ENCODE measurements at regions not wholly inside any gene's neighbourhood (a gene's known extent, or its start where the extent isn't known, plus 50 kb on each side); places are given as distances from the start of the nearest gene placed in this dataset.

DNA sequence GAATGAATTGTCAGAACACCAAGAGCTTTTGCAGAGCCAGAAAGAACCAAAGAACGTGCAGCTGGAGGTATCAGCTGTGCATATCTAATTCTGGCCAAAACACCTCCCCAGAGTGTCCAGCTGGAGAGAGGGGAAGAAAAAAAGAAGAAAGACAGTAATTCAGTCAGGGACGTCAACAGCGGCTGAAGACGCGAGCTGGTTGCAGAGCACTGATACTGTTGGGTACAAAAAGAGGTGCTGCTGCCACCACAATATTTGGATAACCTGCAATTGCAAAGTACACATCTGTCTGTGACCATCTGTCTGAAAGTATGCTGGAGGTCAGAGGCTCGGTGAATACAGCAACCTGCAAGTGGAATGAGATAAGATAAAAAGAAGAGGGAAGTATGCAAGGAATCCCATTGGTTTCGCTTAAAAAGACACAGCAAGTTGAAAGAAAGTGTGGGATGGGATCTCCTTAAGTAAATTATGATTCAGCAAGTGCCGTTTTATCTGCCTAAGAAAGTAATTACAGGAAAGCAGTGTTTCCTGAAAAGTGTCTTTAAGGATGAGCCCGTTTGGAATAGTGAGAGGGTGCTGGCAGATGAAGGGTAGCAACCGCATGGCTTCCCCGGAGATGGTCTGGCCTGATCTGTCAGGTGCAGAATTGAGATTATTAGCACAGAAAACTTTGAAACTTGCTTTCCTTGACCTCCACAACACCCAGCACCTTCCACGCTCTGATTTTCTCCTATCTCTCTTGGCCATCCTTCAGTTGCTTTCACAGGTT is 189.9 kb upstream of the PRDM1 start:
- no peaks in the 10 kb centered on the region for H3K36me3 ChIP-seq (ENCODE audit: low read length)
- no peaks in the 10 kb centered on the region for H3F3A ChIP-seq (ENCODE audit: insufficient read depth)
- H3K9me2 ChIP-seq (replicated peaks; ENCODE audit: insufficient read depth, low read length) = no peaks in the 10 kb centered on the region; the same call in 1 of the 2 replicates
- no peak overlapping the region for H3K4me3 ChIP-seq (ENCODE audit: insufficient read depth, low read length, poor library complexity, severe bottlenecking)
- H3K79me2 ChIP-seq (ENCODE audit: insufficient read depth, low read length) = no peaks in the 10 kb centered on the region
- TF ChIP-seq, protein P1, sequence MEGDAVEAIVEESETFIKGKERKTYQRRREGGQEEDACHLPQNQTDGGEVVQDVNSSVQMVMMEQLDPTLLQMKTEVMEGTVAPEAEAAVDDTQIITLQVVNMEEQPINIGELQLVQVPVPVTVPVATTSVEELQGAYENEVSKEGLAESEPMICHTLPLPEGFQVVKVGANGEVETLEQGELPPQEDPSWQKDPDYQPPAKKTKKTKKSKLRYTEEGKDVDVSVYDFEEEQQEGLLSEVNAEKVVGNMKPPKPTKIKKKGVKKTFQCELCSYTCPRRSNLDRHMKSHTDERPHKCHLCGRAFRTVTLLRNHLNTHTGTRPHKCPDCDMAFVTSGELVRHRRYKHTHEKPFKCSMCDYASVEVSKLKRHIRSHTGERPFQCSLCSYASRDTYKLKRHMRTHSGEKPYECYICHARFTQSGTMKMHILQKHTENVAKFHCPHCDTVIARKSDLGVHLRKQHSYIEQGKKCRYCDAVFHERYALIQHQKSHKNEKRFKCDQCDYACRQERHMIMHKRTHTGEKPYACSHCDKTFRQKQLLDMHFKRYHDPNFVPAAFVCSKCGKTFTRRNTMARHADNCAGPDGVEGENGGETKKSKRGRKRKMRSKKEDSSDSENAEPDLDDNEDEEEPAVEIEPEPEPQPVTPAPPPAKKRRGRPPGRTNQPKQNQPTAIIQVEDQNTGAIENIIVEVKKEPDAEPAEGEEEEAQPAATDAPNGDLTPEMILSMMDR (IDR thresholded peaks at IDR 0.05; ENCODE audit: insufficient read depth, low read length, poor library complexity, severe bottlenecking) = no peak
- no peak for TF ChIP-seq EZH2phosphoT487 (conservative IDR thresholded peaks at IDR 0.05; ENCODE audit: low read length)
- H3K9me3 ChIP-seq (ENCODE audit: insufficient read depth, low read length) = no peaks in the 10 kb centered on the region
- H3K27me3 ChIP-seq (ENCODE audit: low read length) = no peaks in the 10 kb centered on the region
- no peak overlapping the region for H2AFZ ChIP-seq (ENCODE audit: low read depth, low read length, severe bottlenecking)
- H4K20me1 ChIP-seq (ENCODE audit: low read depth, low read length) = no peaks in the 10 kb centered on the region
- no peak overlapping the region for H3K9ac ChIP-seq (ENCODE audit: low read length)
- no peak overlapping the region for H3K27ac ChIP-seq (ENCODE audit: low read depth, low read length)
- no peak overlapping the region for H3K4me2 ChIP-seq (ENCODE audit: low read depth, low read length, poor library complexity, severe bottlenecking)

DNA sequence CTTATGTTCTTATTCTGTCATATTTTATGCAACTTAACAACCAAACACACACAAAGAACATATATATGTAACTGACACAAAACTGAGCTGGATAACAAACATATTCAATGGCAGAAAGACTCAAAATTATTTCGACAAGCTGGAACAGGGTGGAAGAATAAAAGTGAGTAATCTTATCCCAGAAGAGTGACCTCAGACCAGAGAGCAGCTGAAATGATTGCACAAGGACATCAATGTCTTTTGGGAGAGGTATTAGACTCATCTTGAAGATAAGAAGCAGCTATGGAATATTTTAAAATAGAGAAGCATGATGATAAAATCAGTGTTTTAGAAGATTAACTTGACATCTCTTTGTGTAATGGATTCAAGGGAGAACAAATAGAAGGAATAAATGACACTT is 191.6 kb upstream of the PRDM1 start:
- Histone ChIP-seq H3F3A (ENCODE audit: insufficient read depth) (no peaks in the 10 kb centered on the region), H3K79me2 (ENCODE audit: insufficient read depth, low read length) (no peaks in the 10 kb centered on the region), H4K20me1 (ENCODE audit: low read depth, low read length) (no peaks in the 10 kb centered on the region), H3K36me3 (ENCODE audit: low read length) (no peaks in the 10 kb centered on the region), H3K4me2 (ENCODE audit: low read depth, low read length, poor library complexity, severe bottlenecking) (no peak overlapping the region), H2AFZ (ENCODE audit: low read depth, low read length, severe bottlenecking) (no peak overlapping the region), H3K27ac (ENCODE audit: low read depth, low read length) (no peak overlapping the region), H3K27me3 (ENCODE audit: low read length) (no peaks in the 10 kb centered on the region), H3K9ac (ENCODE audit: low read length) (no peak overlapping the region), H3K4me3 (ENCODE audit: insufficient read depth, low read length, poor library complexity, severe bottlenecking) (no peak overlapping the region), H3K9me2 (replicated peaks; ENCODE audit: insufficient read depth, low read length) (no peaks in the 10 kb centered on the region; the same call in 1 of the 2 replicates), H3K9me3 (ENCODE audit: insufficient read depth, low read length) (no peaks in the 10 kb centered on the region)
- no peak for TF ChIP-seq EZH2phosphoT487 (conservative IDR thresholded peaks at IDR 0.05; ENCODE audit: low read length)
- TF ChIP-seq, protein P1 (IDR thresholded peaks at IDR 0.05; ENCODE audit: insufficient read depth, low read length, poor library complexity, severe bottlenecking) = no peak

DNA sequence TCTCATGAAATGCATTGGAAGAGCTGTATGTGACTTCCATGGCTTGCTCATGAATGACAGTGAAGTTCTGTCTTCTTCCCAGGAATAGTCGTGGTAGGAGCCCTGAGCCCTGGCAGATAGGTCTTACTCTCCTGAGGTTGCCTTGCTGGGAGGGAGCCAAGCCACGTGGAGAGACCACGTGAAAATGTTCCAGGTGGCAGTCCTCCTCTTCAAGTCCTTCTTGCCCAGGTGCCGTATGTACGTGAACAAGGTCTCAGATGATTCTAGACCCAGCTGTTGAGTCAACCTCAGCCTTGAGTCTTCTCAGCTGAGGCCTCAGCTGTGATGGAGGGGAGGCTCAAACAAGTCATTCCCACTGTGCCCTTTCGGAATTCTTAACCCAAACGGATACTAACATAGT is 192.4 kb upstream of the PRDM1 start:
- Histone ChIP-seq H2AFZ (ENCODE audit: low read depth, low read length, severe bottlenecking) (no peak overlapping the region), H3K27ac (ENCODE audit: low read depth, low read length) (no peak overlapping the region), H3K4me3 (ENCODE audit: insufficient read depth, low read length, poor library complexity, severe bottlenecking) (no peak overlapping the region), H3K27me3 (ENCODE audit: low read length) (no peaks in the 10 kb centered on the region), H3K79me2 (ENCODE audit: insufficient read depth, low read length) (no peaks in the 10 kb centered on the region), H3F3A (ENCODE audit: insufficient read depth) (no peaks in the 10 kb centered on the region), H3K9me2 (replicated peaks; ENCODE audit: insufficient read depth, low read length) (no peaks in the 10 kb centered on the region; the same call in 1 of the 2 replicates), H3K36me3 (ENCODE audit: low read length) (no peaks in the 10 kb centered on the region), H3K9me3 (ENCODE audit: insufficient read depth, low read length) (no peaks in the 10 kb centered on the region), H3K9ac (ENCODE audit: low read length) (no peak overlapping the region), H3K4me2 (ENCODE audit: low read depth, low read length, poor library complexity, severe bottlenecking) (no peak overlapping the region), H4K20me1 (ENCODE audit: low read depth, low read length) (no peaks in the 10 kb centered on the region)
- TF ChIP-seq EZH2phosphoT487 (conservative IDR thresholded peaks at IDR 0.05; ENCODE audit: low read length) = no peak
- TF ChIP-seq, protein P1 (IDR thresholded peaks at IDR 0.05; ENCODE audit: insufficient read depth, low read length, poor library complexity, severe bottlenecking) = no peak
